ENCODE measurements at regions not wholly inside any gene's neighbourhood (a gene's known extent, or its start where the extent isn't known, plus 50 kb on each side); places are given as distances from the start of the nearest gene placed in this dataset.

DNA sequence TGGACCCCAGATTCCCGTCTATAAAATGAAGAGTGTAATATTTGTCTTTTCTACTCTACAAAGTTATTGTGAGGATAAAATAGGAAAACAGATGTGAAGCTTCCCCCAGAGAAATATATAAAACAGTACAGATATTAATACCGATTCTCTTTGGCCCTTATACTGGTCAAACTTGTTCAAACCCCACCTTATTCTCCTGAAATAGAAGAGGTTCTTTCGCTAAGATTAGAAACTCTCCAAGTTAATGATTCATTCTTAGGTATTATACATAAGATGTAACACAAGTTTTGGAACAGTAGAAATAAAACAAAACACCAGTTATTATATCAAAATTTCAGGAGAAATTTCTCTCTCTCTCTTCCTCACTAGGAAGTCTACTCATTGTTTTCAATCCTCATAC is 852.4 kb upstream of the ADAMTS5 start:
- no peak for DNase-seq (ENCODE audit: low read depth in 2 of 2)

DNA sequence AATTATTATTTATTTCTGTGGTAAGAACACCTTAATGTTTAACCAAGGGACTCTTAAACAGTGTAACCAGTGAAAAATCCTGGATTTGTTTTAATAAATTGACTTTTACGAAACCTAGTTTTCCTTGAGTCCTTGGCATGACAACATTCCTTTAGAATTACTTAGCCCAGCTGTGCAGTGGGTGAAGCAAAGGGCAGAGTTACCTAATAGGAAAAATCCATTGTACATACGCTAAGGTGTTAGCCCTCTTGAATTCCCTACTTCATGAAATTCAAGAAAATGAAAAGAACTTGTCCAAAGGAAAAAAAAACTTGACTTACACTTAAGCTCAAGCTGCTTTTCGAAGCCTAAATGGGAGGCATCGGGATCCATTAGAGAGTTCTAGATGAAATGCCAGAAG is 852.0 kb upstream of the ADAMTS5 start:
- no peak for DNase-seq (ENCODE audit: low read depth in 2 of 2)

GRCh38 chr21:27817902-27818623 is 851.2 kb upstream of the ADAMTS5 start:
- no peak for DNase-seq (ENCODE audit: low read depth in 2 of 2)

DNA sequence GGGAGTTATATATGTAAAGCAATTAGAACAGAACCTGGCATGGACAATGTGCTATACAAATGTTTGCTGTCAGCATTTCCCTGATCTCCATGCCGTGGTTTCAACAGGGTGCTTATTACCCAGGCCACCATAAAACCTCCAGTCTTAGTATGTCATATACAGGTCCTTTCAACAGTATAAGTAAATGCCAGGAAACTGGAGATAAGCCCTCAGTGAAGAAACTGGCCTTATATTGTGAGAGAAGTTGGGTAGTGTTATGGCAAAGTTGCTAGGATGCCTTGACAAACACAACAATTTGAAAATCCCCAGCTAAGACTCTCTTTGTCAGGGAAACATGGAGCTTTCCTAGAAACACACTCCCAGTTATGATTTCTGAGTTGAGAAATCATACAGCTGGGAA is 850.2 kb upstream of the ADAMTS5 start:
- DNase-seq (ENCODE audit: low read depth in 2 of 2) = no peak

- DNase-seq (ENCODE audit: low read depth in 2 of 2) = no peak
Measured at GRCh38 chr21:27816301-27816700, 849.4 kb upstream of the ADAMTS5 start.

DNA sequence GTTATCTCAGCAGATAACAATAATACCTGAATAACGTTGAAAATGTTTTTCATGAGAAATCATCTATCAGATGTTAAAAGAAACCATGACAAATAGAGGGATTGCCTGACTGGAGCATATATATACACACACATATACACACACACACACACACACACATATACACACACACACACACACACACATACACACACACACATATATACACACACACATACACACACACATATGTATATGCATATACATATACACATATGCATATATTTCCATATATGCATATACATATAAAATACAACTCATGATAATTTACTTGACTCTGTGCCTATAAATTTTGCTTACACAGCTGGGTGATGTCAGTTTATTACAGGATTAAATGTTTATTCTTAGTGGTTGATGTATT is 847.3 kb upstream of the ADAMTS5 start:
- no peak for DNase-seq (ENCODE audit: low read depth in 2 of 2)

DNA sequence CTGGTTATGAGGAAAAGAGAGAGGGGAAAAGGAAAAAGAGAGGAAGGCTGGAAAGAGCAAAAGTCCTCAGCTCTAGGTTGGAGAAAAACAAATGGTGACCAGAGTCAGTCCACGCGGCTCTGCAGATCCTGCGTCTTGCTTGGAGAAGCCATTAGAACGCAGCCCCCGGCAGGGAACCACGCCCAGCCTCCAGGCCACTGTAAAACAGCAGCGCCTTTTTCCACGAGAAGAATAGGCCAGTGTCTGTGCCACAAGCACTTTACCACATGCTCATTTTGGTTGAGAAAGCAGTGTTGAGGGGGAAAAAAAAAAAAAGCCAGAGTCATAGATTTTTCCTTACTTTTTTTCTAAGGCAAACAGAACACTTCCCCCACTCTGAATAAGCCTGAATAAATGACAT is 846.9 kb upstream of the ADAMTS5 start:
- DNase-seq (ENCODE audit: low read depth in 2 of 2) = no peak

DNA sequence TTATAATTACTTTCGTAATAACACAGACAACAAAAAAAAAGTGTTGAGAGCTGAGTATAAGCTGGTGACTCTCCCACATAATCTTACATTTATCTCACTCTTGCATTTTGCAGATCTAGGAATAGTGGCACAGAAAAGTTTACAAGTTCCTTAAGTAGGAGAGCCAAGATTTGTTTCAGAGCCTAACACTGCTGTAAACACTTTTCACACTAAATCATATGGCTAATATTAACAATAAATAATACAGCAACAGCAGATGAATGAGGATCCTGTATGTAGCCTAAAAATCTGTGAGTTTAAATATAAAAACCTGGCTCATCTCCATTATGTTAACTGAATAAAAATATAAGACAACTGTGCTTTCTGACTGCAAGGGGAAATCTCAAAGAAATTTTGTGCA is 846.5 kb upstream of the ADAMTS5 start:
- DNase-seq (ENCODE audit: low read depth in 2 of 2) = no peak

DNA sequence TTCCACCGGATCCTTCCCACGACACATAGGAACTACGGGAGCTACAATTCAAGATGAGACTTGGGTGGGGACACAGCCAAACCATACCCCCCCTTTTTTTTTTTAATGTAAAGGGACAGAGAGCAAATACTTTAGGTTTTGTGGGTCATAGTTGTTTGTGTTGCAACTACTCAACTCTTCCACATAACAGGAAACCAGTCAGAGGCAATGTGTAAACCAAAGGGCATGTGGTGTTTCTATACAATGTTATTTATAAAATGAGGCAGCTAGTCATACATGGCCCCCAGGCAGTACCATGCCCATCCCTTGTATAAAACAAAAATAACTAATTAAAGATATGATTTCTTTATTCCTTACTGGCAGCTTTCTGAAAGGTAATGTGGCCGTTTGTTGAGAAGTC is 845.4 kb upstream of the ADAMTS5 start:
- DNase-seq (ENCODE audit: low read depth in 2 of 2) = no peak

DNA sequence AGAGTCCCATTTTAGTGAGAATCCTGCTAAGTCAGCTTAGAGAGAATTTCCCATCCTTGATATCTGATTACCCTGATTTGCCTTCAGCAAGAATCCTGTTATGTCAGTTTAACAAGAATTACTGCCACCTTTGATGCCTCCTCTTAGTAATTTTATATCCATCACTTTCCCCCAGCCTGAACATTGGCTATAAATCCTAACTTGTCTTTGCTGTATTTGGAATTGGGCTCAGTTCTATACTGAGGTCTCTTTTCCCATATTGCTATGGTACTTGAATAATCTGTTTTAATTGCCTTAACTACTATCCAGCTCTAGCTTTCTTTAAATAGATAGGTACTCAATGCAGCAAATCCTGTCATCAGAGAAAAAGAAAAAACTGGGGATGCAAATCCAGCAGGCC is 842.0 kb upstream of the ADAMTS5 start:
- no peak for DNase-seq (ENCODE audit: low read depth in 2 of 2)

- no peak for DNase-seq (ENCODE audit: low read depth in 2 of 2)
Measured at GRCh38 chr21:27807596-27807995, 840.7 kb upstream of the ADAMTS5 start.

DNA sequence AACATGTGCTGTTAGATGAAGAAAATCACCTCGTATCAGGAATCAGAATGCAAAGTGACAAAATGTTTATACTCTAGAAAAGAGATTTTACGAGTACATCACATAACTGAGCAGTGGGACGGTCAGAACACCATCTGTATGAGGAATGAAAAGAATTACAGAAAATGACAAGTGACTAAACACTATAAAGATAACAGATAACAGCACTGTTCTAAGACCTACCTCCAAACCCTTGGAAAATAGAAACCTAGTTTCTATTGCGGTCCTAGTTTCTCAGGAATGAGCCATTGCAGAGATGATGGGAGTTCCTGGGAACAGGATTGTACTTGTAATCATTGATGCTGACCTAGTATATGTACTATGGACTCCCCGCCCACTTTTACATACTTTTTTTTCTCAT is 839.4 kb upstream of the ADAMTS5 start:
- no peak for DNase-seq (ENCODE audit: low read depth in 2 of 2)

GRCh38 chr21:27805696-27806095 is 838.8 kb upstream of the ADAMTS5 start:
- DNase-seq (ENCODE audit: low read depth in 2 of 2) = no peak

- no peak for DNase-seq (ENCODE audit: low read depth in 2 of 2)
Measured at GRCh38 chr21:27804515-27804914, 837.6 kb upstream of the ADAMTS5 start.

DNA sequence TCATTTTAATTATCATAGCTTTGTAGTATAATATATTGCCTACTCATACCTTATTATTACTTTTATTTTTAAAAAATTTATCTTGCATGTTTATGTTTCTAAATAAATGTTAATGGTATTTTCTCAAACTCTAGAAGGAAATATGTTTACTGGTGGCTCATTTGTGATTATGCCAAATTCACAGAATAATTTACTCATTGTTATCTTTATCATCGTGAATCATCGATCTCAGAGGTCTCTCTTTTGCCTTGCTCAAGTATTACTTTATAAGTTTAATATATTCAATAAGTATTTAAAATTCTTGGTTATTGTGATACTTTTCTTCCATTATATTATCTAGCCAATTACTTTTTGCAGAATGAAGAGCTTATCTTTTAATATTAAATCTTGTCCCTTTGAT is 836.7 kb upstream of the ADAMTS5 start:
- no peak for DNase-seq (ENCODE audit: low read depth in 2 of 2)

DNA sequence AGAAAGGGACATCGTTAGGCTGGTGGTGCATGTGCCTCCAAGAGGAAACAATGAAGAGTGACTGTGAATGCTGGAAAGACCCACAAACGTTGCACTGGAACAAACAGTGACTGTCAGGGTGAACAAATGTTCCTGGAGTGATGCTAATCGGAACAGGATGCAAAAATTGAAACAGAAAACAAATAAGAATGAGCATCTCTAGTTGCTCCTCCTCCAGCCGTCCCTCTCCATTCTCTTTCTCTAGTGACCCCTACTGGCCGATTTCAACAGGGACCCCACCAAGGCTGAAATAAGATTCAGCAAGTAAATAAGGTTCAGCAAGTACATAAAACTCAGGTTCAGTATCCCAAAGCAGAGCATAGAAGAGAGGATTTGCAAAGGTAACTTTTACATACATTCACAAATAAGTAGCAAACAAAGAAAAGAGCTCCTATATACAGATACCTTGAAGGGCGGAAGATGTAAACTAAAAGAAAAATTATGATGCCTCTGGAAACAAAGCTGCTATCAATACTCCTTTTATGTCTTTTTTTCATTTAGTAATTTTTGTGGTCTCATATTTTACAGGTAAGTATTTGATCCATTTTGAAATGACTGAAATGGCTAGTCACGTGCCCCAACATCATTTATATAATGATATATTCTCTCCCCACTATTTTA is 836.1 kb upstream of the ADAMTS5 start:
- DNase-seq (ENCODE audit: low read depth in 2 of 2) = peak in 1 of 2 donors; percentile 1

GRCh38 chr21:27799861-27800260 is 833.0 kb upstream of the ADAMTS5 start:
- DNase-seq (ENCODE audit: low read depth in 2 of 2) = no peak

- no peak for DNase-seq (ENCODE audit: low read depth in 2 of 2)
Measured at GRCh38 chr21:27796106-27796505, 829.2 kb upstream of the ADAMTS5 start.

DNA sequence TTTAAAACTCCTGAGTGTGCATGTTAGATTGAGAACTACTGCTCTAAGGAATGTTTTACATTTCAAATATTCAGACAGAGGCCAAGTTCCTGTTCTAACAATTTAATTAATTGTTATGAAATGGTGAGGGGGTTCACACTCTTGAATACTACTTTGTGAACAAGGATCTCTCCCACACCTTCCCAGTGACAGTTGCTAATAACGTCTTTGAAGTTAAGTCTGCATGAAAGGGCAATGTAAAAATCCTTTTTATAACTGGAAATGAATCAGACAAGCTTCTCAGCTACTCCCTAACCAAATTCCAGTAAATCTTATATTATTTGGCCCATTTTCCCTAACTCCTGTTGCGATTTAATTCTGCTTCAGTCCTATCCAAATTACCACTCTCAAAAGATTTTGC is 828.5 kb upstream of the ADAMTS5 start:
- DNase-seq (ENCODE audit: low read depth in 2 of 2) = no peak

- no peak for DNase-seq (ENCODE audit: low read depth in 2 of 2)
Measured at GRCh38 chr21:27793901-27794300, 827.0 kb upstream of the ADAMTS5 start.

- DNase-seq (ENCODE audit: low read depth in 2 of 2) = no peak
Measured at GRCh38 chr21:27787046-27787445, 820.2 kb upstream of the ADAMTS5 start.

DNA sequence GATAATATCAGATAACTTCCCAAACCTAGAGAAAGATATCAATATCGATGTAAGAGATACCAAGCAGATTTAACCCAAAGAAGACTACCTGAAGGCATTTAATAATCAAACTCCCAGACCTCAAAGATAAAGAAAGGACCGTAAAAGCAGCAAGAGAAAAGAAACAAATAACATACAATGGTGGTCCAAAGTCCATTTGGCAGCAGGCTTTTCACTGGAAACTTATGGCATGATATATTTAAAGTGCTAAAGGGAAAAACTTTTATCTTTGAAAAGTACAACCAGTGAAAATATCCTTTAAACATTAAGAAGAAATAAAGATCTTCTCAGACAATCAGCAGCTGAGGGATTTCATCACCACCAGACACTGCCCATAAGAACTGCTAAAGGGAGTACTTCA is 812.7 kb upstream of the ADAMTS5 start:
- DNase-seq (ENCODE audit: low read depth in 2 of 2) = no peak

DNA sequence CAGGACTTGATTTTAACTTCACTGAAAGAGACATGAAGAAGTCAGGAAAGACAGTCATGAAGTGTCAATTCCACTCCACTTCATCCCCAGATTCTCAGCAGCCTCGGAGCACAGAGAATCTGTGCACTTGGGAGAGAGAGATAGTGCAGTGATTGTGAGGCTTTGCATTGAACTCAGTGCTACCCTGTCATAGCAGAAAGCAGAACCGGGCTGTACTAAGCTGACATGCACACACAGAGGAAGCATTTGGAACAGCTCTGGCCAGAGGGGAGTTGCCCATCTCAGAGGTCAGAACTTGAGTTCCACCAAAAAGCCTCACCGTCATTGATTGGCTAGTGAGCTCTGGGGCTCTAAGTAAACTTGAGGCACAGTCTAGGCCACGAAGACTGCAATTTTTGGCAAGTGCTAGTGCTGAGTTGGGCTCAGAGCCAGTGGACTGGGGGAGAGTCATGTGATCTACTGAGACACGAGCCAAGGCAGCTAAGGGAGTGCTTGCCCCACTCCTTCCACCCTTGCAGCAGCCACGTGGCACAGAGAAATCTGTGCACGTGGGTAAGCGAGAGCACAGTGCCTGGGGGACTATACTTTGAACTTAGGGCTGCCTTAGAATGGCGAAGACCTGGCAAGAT is 810.2 kb upstream of the ADAMTS5 start:
- no peak for DNase-seq (ENCODE audit: low read depth in 2 of 2)
